ENCODE measurements at regions not wholly inside any gene's neighbourhood (a gene's known extent, or its start where the extent isn't known, plus 50 kb on each side); places are given as distances from the start of the nearest gene placed in this dataset.

DNA sequence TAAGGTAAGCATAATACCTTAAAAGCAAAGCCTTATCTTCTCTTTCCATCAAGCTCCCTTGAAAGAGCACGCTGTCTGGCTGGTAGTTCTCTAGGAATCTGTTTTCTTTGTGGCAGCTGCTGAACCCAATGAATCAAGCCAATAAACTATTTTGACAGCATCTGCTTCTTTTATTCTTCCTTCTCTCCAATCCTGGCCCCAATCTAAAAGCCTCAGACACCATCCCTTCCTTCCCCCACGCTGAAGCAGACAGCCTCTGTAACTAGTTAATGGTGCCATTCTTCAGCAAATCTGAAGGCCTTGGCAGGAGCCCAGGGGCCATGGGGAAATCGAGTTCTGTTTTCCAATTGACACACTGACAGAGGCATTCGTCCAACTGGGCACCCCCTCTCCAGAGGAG, 186.6 kb upstream of the LYZL1 start:
- no peak for DNase-seq (ENCODE audit: low read depth)
- H3K4me3 ChIP-seq (ENCODE audit: low read depth, low read length): no peak overlapping the region
- TF ChIP-seq CTCF (IDR thresholded peaks at IDR 0.05; ENCODE audit: low read depth, low read length, missing control alignments): no peak

DNA sequence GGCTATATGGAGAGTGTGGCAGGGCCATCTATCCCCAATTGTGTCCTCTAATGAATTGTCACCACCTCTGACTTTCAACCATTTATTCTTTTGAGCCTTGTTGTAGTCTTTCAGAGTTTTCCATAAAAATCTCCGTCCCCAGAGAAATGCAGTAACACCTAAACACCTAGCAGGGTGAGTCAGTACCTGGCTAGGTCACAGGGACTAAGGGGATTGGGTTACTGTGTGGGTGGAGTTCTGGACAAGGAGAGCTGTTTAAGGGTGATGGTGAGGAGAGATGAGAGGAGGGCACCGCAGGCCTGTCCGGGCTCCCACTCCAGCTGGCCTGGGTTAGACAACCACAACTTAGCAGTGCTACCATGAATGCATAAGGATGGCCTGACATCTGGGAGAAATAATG, 186.2 kb upstream of the LYZL1 start:
- DNase-seq (ENCODE audit: low read depth): no peak
- no peak overlapping the region for H3K4me3 ChIP-seq (ENCODE audit: low read depth, low read length)
- TF ChIP-seq CTCF (IDR thresholded peaks at IDR 0.05; ENCODE audit: low read depth, low read length, missing control alignments): no peak

DNA sequence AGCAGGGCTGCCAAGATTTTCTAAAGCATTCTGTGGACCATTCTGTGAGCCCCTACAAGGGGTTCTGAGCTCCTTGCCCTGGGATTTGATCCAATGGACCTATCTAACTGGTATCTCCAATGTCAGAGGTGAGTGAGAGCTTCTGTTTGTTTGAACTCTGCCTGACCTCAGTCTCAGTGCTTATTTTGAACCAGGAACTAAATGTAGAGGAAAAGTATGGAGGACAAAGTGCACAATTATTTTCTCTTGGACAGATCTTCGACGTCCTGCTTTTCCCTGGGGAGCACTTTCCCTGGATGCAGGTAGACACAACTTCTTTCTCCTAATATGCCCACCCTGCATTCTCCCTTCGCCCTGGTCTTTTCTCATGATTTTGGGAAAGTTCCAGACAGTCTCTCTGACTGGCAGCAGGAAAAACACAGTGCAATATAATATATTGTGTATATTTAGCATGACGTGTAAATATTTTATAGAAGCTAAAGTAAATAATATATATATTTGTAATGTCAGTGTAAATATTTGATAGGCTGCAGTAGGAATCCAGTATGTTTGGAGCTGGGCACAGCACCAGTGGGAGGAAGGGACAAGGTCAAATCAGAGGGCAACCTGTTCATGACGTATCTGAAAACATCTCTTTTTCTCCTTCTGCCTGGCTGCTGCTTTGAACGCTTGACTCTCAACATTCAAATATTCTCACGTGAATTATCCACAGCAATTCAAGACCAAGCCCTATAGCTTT, 184.0 kb upstream of the LYZL1 start:
- no peak for DNase-seq (ENCODE audit: low read depth)
- H3K4me3 ChIP-seq (ENCODE audit: low read depth, low read length): no peak overlapping the region
- TF ChIP-seq CTCF (IDR thresholded peaks at IDR 0.05; ENCODE audit: low read depth, low read length, missing control alignments): no peak

- no peak overlapping the region for H3K4me3 ChIP-seq (ENCODE audit: low read depth, low read length)
- no peak for TF ChIP-seq CTCF (IDR thresholded peaks at IDR 0.05; ENCODE audit: low read depth, low read length, missing control alignments)
- DNase-seq (ENCODE audit: low read depth): no peak
Measured at GRCh38 chr10:29105516-29106215, 183.2 kb upstream of the LYZL1 start.

GRCh38 chr10:29106287-29106686, 182.6 kb upstream of the LYZL1 start:
- H3K4me3 ChIP-seq (ENCODE audit: low read depth, low read length): no peak overlapping the region
- no peak for TF ChIP-seq CTCF (IDR thresholded peaks at IDR 0.05; ENCODE audit: low read depth, low read length, missing control alignments)
- no peak for DNase-seq (ENCODE audit: low read depth)

- DNase-seq (ENCODE audit: low read depth): no peak
- no peak for TF ChIP-seq CTCF (IDR thresholded peaks at IDR 0.05; ENCODE audit: low read depth, low read length, missing control alignments)
- no peak overlapping the region for H3K4me3 ChIP-seq (ENCODE audit: low read depth, low read length)
Measured at GRCh38 chr10:29107866-29108498, 180.9 kb upstream of the LYZL1 start.
